ENCODE measurements at regions not wholly inside any gene's neighbourhood (a gene's known extent, or its start where the extent isn't known, plus 50 kb on each side); places are given as distances from the start of the nearest gene placed in this dataset.
"Not testable (repeated sequence)": the region's sequence is repeated elsewhere in the genome, so short reads cannot be mapped to it uniquely, and the experiment has no call there.

DNA sequence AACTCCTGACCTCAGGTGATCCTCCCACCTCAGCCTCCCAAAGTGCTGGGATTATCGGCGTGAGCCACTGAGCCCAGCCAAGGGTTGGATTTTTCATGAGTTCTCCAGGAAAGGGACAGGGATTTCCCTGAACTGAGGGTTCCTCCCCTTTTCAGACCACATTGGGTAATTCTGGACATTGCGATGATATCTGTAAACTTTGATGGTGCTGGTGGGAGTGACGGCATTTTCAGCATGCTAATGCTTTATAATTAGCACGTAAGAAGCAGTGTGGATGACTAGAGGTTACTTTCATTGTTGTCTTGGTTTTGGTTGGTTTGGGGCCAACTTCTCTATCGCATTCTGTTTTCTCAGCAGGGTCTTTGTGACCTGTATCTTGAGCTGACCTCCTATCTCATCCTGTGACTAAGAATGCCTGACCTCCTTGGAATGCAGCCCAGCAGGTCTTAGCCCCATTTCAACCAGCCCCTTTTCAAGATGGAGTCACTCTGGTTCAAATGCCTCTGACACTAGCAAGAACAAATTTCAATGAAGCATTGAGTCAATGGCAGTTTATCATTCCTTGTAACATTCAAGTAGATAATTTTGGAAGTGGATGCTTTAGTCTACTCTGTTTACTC, 156.5 kb downstream of the TTLL2 start:
- Mint-ChIP-seq H3K4me1 (peaks cover 7% of the 10 kb centered on the region), H3K27me3 (peaks cover 11% of the 10 kb centered on the region), H3K36me3 (ENCODE audit: low read depth) (no peaks in the 10 kb centered on the region), H3K9me3 (no peaks in the 10 kb centered on the region), H3K4me3 (no peak overlapping the region), H3K27ac (no peak overlapping the region)
- TF ChIP-seq, protein P1, sequence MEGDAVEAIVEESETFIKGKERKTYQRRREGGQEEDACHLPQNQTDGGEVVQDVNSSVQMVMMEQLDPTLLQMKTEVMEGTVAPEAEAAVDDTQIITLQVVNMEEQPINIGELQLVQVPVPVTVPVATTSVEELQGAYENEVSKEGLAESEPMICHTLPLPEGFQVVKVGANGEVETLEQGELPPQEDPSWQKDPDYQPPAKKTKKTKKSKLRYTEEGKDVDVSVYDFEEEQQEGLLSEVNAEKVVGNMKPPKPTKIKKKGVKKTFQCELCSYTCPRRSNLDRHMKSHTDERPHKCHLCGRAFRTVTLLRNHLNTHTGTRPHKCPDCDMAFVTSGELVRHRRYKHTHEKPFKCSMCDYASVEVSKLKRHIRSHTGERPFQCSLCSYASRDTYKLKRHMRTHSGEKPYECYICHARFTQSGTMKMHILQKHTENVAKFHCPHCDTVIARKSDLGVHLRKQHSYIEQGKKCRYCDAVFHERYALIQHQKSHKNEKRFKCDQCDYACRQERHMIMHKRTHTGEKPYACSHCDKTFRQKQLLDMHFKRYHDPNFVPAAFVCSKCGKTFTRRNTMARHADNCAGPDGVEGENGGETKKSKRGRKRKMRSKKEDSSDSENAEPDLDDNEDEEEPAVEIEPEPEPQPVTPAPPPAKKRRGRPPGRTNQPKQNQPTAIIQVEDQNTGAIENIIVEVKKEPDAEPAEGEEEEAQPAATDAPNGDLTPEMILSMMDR (IDR thresholded peaks at IDR 0.05), result no peak
- CTCF ChIA-PET, result no interaction called here
- intact Hi-C loops (cut with micrococcal nuclease), result no loop called here
- POLR2A ChIA-PET, result no interaction called here
- DNase-seq (no peak), ATAC-seq (ENCODE audit: low read depth) (no peak)

DNA sequence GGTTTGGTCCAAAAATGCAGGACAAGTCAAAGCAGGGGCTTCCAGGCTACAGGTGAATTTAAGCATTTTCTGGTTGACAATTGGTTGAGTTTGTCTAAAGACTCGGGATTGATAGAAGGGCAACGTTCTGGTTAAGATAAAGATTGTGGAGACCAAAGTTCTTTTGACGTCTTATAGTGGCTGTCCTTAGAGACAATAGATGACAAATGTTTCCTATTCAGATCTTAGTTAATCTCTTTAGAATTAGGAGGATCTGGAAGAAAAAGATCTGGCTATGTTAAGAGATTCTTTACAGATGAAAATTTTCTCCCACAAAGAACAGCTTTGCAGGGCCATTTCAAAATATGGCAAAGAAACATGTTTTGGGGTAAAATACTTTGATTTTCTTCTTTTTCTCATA, 157.9 kb downstream of the TTLL2 start:
- H3K4me3 Mint-ChIP-seq; POLR2A ChIA-PET; H3K27ac Mint-ChIP-seq; DNase-seq; intact Hi-C loops (cut with micrococcal nuclease); H3K9me3 Mint-ChIP-seq; H3K36me3 Mint-ChIP-seq (ENCODE audit: low read depth); CTCF ChIA-PET; H3K4me1 Mint-ChIP-seq; ATAC-seq (ENCODE audit: low read depth): not testable (repeated sequence)
- H3K27me3 Mint-ChIP-seq, result peaks cover 11% of the 10 kb centered on the region

- DNase-seq (no peak), ATAC-seq (ENCODE audit: low read depth) (no peak)
- Mint-ChIP-seq H3K27me3 (peaks cover 11% of the 10 kb centered on the region), H3K36me3 (ENCODE audit: low read depth) (no peaks in the 10 kb centered on the region), H3K9me3 (no peaks in the 10 kb centered on the region), H3K4me1 (no peaks in the 10 kb centered on the region), H3K27ac (no peak overlapping the region), H3K4me3 (no peak overlapping the region)
- POLR2A ChIA-PET, result no interaction called here
- CTCF ChIA-PET, result interaction anchor here (1.6 kb wide), 1 partner anchor 414 kb away, joined by 10 read pairs; no protein-coding TSS in a partner anchor
- intact Hi-C loops (cut with micrococcal nuclease), result no loop called here
- TF ChIP-seq, protein P1 (IDR thresholded peaks at IDR 0.05), result no peak
Observed at GRCh38 chr6:167485186-167485978, 160.5 kb downstream of the TTLL2 start.

DNA sequence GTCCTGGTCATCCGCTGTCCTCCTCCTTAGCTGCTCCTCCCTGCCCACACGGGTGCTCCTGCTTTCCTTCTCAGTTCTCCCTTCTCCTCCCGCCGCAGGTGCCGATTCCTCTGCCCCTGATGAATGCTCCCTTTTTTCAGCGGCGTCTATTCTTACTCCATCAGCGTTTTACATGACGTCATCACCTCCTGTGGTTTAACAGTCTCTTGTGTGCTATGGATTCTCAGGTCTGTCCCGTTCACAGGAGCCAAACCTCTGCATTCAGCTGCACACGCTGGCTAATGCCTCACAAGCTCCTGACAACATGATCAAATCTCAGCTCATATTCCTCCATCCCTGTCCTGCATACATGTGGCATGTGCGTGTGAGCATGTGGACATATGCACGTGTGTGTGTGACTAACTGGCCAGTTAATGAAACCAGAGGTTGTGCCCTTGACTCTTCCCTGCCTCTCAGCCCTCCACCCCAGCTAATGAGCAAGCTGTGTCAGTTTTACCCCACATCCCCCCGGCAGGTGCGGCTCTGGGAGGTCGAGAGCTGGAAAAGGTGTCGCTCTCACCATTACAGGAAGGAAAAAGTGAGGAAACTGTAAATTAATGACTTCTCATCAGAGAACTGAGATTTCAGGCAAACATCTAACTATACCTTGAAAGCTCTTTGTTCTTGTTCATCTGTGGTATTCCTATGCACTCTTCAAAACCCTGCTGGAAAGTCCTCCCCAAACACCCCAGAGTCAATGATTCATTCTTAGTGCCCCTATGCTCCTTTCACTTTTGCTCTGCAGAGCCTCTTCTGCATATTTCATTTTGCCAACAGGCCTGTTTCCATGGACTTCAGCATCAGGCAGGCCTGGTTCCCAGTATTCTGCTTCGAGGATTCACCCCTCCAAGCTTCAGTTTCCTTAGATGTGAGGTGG, 163.1 kb downstream of the TTLL2 start:
- no peak for DNase-seq
- Mint-ChIP-seq H3K36me3 (ENCODE audit: low read depth) (no peaks in the 10 kb centered on the region), H3K27me3 (peaks cover 5% of the 10 kb centered on the region), H3K9me3 (no peaks in the 10 kb centered on the region), H3K27ac (no peak overlapping the region), H3K4me3 (no peak overlapping the region), H3K4me1 (no peaks in the 10 kb centered on the region)
- ChIA-PET POLR2A (no interaction called here), CTCF (no interaction called here)
- ATAC-seq (ENCODE audit: low read depth), result no peak
- TF ChIP-seq, protein P1 (IDR thresholded peaks at IDR 0.05), result no peak
- intact Hi-C loops (cut with micrococcal nuclease), result no loop called here

- Mint-ChIP-seq H3K27me3 (peaks cover 5% of the 10 kb centered on the region), H3K9me3 (no peaks in the 10 kb centered on the region), H3K4me3 (no peak overlapping the region), H3K27ac (no peak overlapping the region), H3K36me3 (ENCODE audit: low read depth) (no peaks in the 10 kb centered on the region), H3K4me1 (no peaks in the 10 kb centered on the region)
- ChIA-PET POLR2A (no interaction called here), CTCF (no interaction called here)
- TF ChIP-seq, protein P1 (IDR thresholded peaks at IDR 0.05), result no peak
- DNase-seq, result no peak
- no peak for ATAC-seq (ENCODE audit: low read depth)
- intact Hi-C loops (cut with micrococcal nuclease), result no loop called here
Observed at GRCh38 chr6:167491438-167492099, 166.7 kb downstream of the TTLL2 start.

All from activated B cell treated with CpG ODN at 0.5 μM for 24 hours (primary cell).